HepG2 (cell line): ENCODE measurements at regions not wholly inside any gene's neighbourhood (a gene's known extent, or its start where the extent isn't known, plus 50 kb on each side); places are given as distances from the start of the nearest gene placed in this dataset.

Experiments used
- ATAC-seq: fragments of 200-7000 bp; cut with Tn5 transposase; 3 replicates; pipeline ENCODE4 v1.9.1; 2020; ENCODE audit warnings: mild to moderate bottlenecking, moderate library complexity
- BruUV-seq: library from RNA; stranded (reverse); fragments of 400-500 nt; replicated peaks from 2 replicates; lab custom pipeline; 2021; lab: Mats Ljungman, UMichigan
- CTCF ChIA-PET: fragments of 300-600 bp; formaldehyde crosslinking; extraction: SDS; loops from one replicate; lab custom pipeline; 2021; ENCODE audit warnings: low total read pairs, inconsistent platforms, low intra/inter-chr PET ratio; lab: Yijun Ruan, JAX
- POLR2A ChIA-PET: fragments of 350-600 bp; sonication (Branson Sonifier 250); formaldehyde crosslinking; loops from one replicate; lab custom pipeline; 2020; ENCODE audit warnings: antibody characterized with exemption, inconsistent platforms; lab: Yijun Ruan, JAX
- DNase-seq: peaks from one replicate; pipeline ENCODE4 v3.0.0-alpha.2; 2015; ENCODE audit warnings: low spot score
- FAIRE-seq: peaks from 3 replicates; lab custom pipeline; 2011; peaks lifted over from hg19 to GRCh38; lab: Jason Lieb, UNC
- H2AFZ ChIP-seq: one replicate; pipeline ENCODE4 v1.6.1; 2011; ENCODE audit warnings: low read length, inconsistent platforms
- H3K27ac ChIP-seq: fragments of 300-600 bp; 3 replicates; pipeline ENCODE4 v1.8.0; 2011; ENCODE audit warnings: mixed run types, mild to moderate bottlenecking, mixed read lengths, low read length, inconsistent platforms; ENCODE audit not compliant: insufficient read depth; ENCODE audit errors: extremely low read length
- H3K27me3 ChIP-seq, 2 experiments: fragments of 200-600 bp in 1 of 2; 2 replicates in 1 of 2; 3 replicates in 1 of 2; pipeline versions ENCODE4 v1.6.0 to v1.8.0; 2011; ENCODE audit warnings: low read length in 2 of 2, mild to moderate bottlenecking in 2 of 2, moderate library complexity in 2 of 2, inconsistent platforms in 1 of 2; ENCODE audit not compliant: insufficient read depth in 2 of 2, control insufficient read depth in 1 of 2
- H3K36me3 ChIP-seq, 2 experiments: fragments of 200-600 bp in 1 of 2; replicated peaks in 1 of 2; 2 replicates in 1 of 2; 3 replicates in 1 of 2; pipeline versions ENCODE4 v1.5.1 to v1.8.0; 2011; ENCODE audit warnings: low read length in 2 of 2, inconsistent platforms in 1 of 2; ENCODE audit not compliant: insufficient read depth in 2 of 2, control insufficient read depth in 1 of 2
- H3K4me1 ChIP-seq: 2 replicates; pipeline ENCODE4 v1.5.1; 2012; ENCODE audit warnings: low read length, inconsistent platforms; ENCODE audit not compliant: insufficient read depth
- H3K4me2 ChIP-seq: 2 replicates; pipeline ENCODE4 v1.6.0; 2011; ENCODE audit warnings: low read depth, low read length, inconsistent platforms
- H3K4me3 ChIP-seq, 3 experiments: fragments of 200-600 bp in 1 of 3; sonication (generic), shearing (Covaris generic) in 1 of 3; replicated peaks in 1 of 3; 2 replicates each; pipeline ENCODE4 v1.5.1; 2011 to 2016; ENCODE audit warnings: low read length in 3 of 3, inconsistent platforms in 2 of 3, low read depth in 2 of 3, mild to moderate bottlenecking in 2 of 3, control low read depth in 1 of 3, mixed read lengths in 1 of 3; ENCODE audit not compliant: insufficient read depth in 1 of 3
- H3K79me2 ChIP-seq: one replicate; pipeline ENCODE4 v1.6.1; 2011; ENCODE audit warnings: low read length, inconsistent platforms; ENCODE audit not compliant: insufficient read depth
- H3K9ac ChIP-seq: 2 replicates; pipeline ENCODE4 v1.6.0; 2011; ENCODE audit warnings: mild to moderate bottlenecking, low read depth, low read length, inconsistent platforms; ENCODE audit not compliant: insufficient read depth
- H3K9me3 ChIP-seq: 2 replicates; pipeline ENCODE4 v1.5.1; 2012; ENCODE audit warnings: mild to moderate bottlenecking, low read length
- H4K20me1 ChIP-seq: 2 replicates; pipeline ENCODE4 v1.6.0; 2011; ENCODE audit warnings: inconsistent platforms, mild to moderate bottlenecking, low read length, moderate library complexity; ENCODE audit not compliant: insufficient read depth
- BHLHE40 ChIP-seq: IDR thresholded peaks from 2 replicates; pipeline ENCODE4 v1.6.1; 2011; ENCODE audit warnings: low read length, improper control_type of control experiment
- CBX5 ChIP-seq: sonication (generic); formaldehyde crosslinking; IDR thresholded peaks from 2 replicates; pipeline ENCODE4 v1.4.0; 2020; ENCODE audit warnings: missing genetic modification reagents, borderline replicate concordance
- ISX ChIP-seq: sonication (generic); formaldehyde crosslinking; conservative IDR thresholded peaks from 2 replicates; pipeline ENCODE4 v1.5.0; 2020; ENCODE audit warnings: missing genetic modification reagents
- KDM6A ChIP-seq: IDR thresholded peaks from 2 replicates; pipeline ENCODE4 v1.6.1; 2016; ENCODE audit warnings: low read depth
- NFKB2 ChIP-seq: sonication (generic); formaldehyde crosslinking; IDR thresholded peaks from 2 replicates; pipeline ENCODE4 v1.4.0; 2020; ENCODE audit warnings: missing genetic modification reagents, borderline replicate concordance
- NR2C2 ChIP-seq: sonication (generic); formaldehyde crosslinking; IDR thresholded peaks from 2 replicates; pipeline ENCODE4 v1.4.0; 2020; ENCODE audit warnings: missing genetic modification reagents, mild to moderate bottlenecking, moderate library complexity, borderline replicate concordance
- SNAPC2 ChIP-seq: sonication (generic); formaldehyde crosslinking; IDR thresholded peaks from 2 replicates; pipeline ENCODE4 v1.8.1; 2022; ENCODE audit warnings: mild to moderate bottlenecking, missing genetic modification reagents
- SOX13 ChIP-seq, 3 experiments: fragments of 450-650 bp in 1 of 3; sonication (generic) in 1 of 3; formaldehyde crosslinking in 1 of 3; IDR thresholded peaks in 2 of 3; conservative IDR thresholded peaks in 1 of 3; 2 replicates each; pipeline versions ENCODE4 v1.5.0 to v1.6.1; 2016 to 2020; ENCODE audit warnings: antibody characterized with exemption in 1 of 3, mild to moderate bottlenecking in 1 of 3, missing compliant biosample characterization in 1 of 3, missing genetic modification reagents in 1 of 3, moderate library complexity in 1 of 3
- ZBTB7A ChIP-seq: sonication (generic); formaldehyde crosslinking; IDR thresholded peaks from 2 replicates; pipeline ENCODE4 v1.8.0; 2022; ENCODE audit warnings: mild to moderate bottlenecking, missing genetic modification reagents
- ZNF205 ChIP-seq: IDR thresholded peaks from 2 replicates; pipeline ENCODE4 v1.6.1; 2018; ENCODE audit warnings: missing biosample characterization, missing genetic modification reagents
- ZNF224 ChIP-seq: sonication (generic); formaldehyde crosslinking; IDR thresholded peaks from 2 replicates; pipeline ENCODE4 v1.5.0; 2020; ENCODE audit warnings: mild to moderate bottlenecking, missing genetic modification reagents
- WGBS: methylation state at CpG from one replicate; pipeline ENCODE4 v1.1.6; 2017; ENCODE audit warnings: low lambda C conversion rate; 5-methylcytosine and 5-hydroxymethylcytosine counted together
- in situ Hi-C: cut with HindIII; loops from 2 replicates; pipeline ENCODE4 v1.10.0; 2017; ENCODE audit warnings: low pct_unique_long_range_greater_than_20kb; ENCODE audit not compliant: extremely low pct_ligation_motif_present
- intact Hi-C: fragments of 100-400 bp; cut with micrococcal nuclease; formaldehyde crosslinking; loops from one replicate; pipeline ENCODE4 v1.10.0; 2022; ENCODE audit not compliant: unreplicated experiment
- TF ChIP-seq, protein P1 (sequence below): sonication (generic); formaldehyde crosslinking; IDR thresholded peaks from 2 replicates; pipeline ENCODE4 v1.4.0; 2020; ENCODE audit warnings: missing genetic modification reagents
- TF ChIP-seq, protein P2 (sequence below): sonication (generic); formaldehyde crosslinking; IDR thresholded peaks from 2 replicates; pipeline ENCODE4 v1.5.1; 2020; ENCODE audit warnings: mild to moderate bottlenecking, missing genetic modification reagents, borderline replicate concordance
- TF ChIP-seq, protein P3 (sequence below): sonication (generic); formaldehyde crosslinking; IDR thresholded peaks from 2 replicates; pipeline ENCODE4 v1.4.0; 2020; ENCODE audit warnings: missing genetic modification reagents, borderline replicate concordance
- TF ChIP-seq, protein P4 (sequence below): IDR thresholded peaks from 2 replicates; pipeline ENCODE4 v1.6.1; 2016; ENCODE audit warnings: low read depth, borderline replicate concordance

DNA sequence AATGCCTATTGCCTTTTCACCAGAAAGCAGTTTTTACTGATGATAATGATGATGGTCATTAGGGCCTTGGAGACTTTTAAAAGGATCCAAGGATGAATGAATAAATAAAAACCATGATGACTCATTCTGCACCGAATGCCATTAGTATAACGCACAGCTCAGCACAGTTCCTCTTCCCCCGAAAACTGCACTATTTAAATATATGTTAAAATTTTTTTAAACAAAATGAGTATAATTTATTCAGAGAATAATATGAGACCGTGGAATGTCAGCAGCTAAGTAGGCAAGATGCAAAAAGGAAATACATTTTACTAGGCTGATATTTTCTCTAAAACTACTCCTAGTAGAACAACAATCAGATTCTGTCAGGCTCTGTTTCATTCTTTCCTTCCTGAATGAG, 83.4 kb upstream of the NANOGP8 start:
- no peaks in the 10 kb centered on the region for H4K20me1 ChIP-seq
- H3K4me2 ChIP-seq, result no peak overlapping the region
- ATAC-seq (no peak), FAIRE-seq (no peak), DNase-seq (no peak)
- intact Hi-C loops (no loop called here), in situ Hi-C loops (no loop called here)
- H3K27ac ChIP-seq, result no peak overlapping the region
- H3K4me3 ChIP-seq, result no peak overlapping the region
- 71% methylated on average over 4 of the region's 4 CpGs for WGBS
- no peak overlapping the region for H2AFZ ChIP-seq
- CTCF ChIA-PET, result no interaction called here
- H3K79me2 ChIP-seq, result no peaks in the 10 kb centered on the region
- POLR2A ChIA-PET, result no interaction called here
- no peaks in the 10 kb centered on the region for H3K9me3 ChIP-seq
- no peaks in the 10 kb centered on the region for H3K36me3 ChIP-seq
- H3K27me3 ChIP-seq, result no peaks in the 10 kb centered on the region; a peak in 1 of 5 replicates
- H3K4me1 ChIP-seq, result peaks cover 5% of the 10 kb centered on the region; the same call in 1 of the 2 replicates
- BruUV-seq, result no TSS peak
- no peak overlapping the region for H3K9ac ChIP-seq
- TF ChIP-seq, protein P1, sequence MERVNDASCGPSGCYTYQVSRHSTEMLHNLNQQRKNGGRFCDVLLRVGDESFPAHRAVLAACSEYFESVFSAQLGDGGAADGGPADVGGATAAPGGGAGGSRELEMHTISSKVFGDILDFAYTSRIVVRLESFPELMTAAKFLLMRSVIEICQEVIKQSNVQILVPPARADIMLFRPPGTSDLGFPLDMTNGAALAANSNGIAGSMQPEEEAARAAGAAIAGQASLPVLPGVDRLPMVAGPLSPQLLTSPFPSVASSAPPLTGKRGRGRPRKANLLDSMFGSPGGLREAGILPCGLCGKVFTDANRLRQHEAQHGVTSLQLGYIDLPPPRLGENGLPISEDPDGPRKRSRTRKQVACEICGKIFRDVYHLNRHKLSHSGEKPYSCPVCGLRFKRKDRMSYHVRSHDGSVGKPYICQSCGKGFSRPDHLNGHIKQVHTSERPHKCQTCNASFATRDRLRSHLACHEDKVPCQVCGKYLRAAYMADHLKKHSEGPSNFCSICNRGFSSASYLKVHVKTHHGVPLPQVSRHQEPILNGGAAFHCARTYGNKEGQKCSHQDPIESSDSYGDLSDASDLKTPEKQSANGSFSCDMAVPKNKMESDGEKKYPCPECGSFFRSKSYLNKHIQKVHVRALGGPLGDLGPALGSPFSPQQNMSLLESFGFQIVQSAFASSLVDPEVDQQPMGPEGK (CRISPR knock-in tag), result no peak
- TF ChIP-seq SNAPC2 (no peak), KDM6A (no peak), ZNF224 (CRISPR knock-in tag) (no peak), ZNF205 (CRISPR knock-in tag) (no peak), NR2C2 (CRISPR knock-in tag) (no peak), ZBTB7A (no peak), BHLHE40 (no peak), CBX5 (no peak), NFKB2 (CRISPR knock-in tag) (no peak), ISX (CRISPR knock-in tag) (no peak), SOX13 (IDR thresholded peaks at IDR 0.05) (no peak), SOX13 (CRISPR knock-in tag; conservative IDR thresholded peaks at IDR 0.05 in 1 of 2, IDR thresholded peaks at IDR 0.05 in 1 of 2) (no peak)
- TF ChIP-seq, protein P2, sequence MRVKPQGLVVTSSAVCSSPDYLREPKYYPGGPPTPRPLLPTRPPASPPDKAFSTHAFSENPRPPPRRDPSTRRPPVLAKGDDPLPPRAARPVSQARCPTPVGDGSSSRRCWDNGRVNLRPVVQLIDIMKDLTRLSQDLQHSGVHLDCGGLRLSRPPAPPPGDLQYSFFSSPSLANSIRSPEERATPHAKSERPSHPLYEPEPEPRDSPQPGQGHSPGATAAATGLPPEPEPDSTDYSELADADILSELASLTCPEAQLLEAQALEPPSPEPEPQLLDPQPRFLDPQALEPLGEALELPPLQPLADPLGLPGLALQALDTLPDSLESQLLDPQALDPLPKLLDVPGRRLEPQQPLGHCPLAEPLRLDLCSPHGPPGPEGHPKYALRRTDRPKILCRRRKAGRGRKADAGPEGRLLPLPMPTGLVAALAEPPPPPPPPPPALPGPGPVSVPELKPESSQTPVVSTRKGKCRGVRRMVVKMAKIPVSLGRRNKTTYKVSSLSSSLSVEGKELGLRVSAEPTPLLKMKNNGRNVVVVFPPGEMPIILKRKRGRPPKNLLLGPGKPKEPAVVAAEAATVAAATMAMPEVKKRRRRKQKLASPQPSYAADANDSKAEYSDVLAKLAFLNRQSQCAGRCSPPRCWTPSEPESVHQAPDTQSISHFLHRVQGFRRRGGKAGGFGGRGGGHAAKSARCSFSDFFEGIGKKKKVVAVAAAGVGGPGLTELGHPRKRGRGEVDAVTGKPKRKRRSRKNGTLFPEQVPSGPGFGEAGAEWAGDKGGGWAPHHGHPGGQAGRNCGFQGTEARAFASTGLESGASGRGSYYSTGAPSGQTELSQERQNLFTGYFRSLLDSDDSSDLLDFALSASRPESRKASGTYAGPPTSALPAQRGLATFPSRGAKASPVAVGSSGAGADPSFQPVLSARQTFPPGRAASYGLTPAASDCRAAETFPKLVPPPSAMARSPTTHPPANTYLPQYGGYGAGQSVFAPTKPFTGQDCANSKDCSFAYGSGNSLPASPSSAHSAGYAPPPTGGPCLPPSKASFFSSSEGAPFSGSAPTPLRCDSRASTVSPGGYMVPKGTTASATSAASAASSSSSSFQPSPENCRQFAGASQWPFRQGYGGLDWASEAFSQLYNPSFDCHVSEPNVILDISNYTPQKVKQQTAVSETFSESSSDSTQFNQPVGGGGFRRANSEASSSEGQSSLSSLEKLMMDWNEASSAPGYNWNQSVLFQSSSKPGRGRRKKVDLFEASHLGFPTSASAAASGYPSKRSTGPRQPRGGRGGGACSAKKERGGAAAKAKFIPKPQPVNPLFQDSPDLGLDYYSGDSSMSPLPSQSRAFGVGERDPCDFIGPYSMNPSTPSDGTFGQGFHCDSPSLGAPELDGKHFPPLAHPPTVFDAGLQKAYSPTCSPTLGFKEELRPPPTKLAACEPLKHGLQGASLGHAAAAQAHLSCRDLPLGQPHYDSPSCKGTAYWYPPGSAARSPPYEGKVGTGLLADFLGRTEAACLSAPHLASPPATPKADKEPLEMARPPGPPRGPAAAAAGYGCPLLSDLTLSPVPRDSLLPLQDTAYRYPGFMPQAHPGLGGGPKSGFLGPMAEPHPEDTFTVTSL (CRISPR knock-in tag), result no peak
- TF ChIP-seq, protein P3, sequence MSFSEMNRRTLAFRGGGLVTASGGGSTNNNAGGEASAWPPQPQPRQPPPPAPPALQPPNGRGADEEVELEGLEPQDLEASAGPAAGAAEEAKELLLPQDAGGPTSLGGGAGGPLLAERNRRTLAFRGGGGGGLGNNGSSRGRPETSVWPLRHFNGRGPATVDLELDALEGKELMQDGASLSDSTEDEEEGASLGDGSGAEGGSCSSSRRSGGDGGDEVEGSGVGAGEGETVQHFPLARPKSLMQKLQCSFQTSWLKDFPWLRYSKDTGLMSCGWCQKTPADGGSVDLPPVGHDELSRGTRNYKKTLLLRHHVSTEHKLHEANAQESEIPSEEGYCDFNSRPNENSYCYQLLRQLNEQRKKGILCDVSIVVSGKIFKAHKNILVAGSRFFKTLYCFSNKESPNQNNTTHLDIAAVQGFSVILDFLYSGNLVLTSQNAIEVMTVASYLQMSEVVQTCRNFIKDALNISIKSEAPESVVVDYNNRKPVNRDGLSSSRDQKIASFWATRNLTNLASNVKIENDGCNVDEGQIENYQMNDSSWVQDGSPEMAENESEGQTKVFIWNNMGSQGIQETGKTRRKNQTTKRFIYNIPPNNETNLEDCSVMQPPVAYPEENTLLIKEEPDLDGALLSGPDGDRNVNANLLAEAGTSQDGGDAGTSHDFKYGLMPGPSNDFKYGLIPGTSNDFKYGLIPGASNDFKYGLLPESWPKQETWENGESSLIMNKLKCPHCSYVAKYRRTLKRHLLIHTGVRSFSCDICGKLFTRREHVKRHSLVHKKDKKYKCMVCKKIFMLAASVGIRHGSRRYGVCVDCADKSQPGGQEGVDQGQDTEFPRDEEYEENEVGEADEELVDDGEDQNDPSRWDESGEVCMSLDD (CRISPR knock-in tag), result no peak
- TF ChIP-seq, protein P4, sequence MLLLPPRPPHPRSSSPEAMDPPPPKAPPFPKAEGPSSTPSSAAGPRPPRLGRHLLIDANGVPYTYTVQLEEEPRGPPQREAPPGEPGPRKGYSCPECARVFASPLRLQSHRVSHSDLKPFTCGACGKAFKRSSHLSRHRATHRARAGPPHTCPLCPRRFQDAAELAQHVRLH (CRISPR knock-in tag), result no peak
